ENCODE measurements at regions not wholly inside any gene's neighbourhood (a gene's known extent, or its start where the extent isn't known, plus 50 kb on each side); places are given as distances from the start of the nearest gene placed in this dataset.

DNA sequence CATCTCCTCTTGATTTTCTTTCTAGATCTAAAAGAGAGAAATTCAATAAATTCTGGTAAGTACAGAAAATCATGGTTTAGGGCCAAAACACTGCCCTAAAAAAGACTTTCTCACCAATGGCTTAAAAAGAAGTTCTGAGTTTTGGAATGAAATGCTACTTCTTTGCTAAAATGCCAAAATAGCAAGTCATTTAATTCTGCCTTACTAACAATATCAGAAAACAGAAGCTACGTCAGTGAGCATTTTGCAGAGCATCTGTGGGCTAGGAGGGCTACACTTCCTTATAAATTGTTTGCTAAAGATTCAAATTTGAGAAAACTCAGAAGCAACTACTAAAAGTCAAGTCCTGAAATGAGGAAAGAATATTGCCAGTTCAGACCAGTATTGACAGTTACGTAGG lies 560.8 kb upstream of the CELF2 start:
- TF ChIP-seq POLR2AphosphoS5 (IDR thresholded peaks at IDR 0.05; ENCODE audit: low read depth) (no peak), SPI1 (IDR thresholded peaks at IDR 0.05; ENCODE audit: borderline replicate concordance, low read depth) (no peak), GABPA (IDR thresholded peaks at IDR 0.05; ENCODE audit: low read depth) (no peak)
- TF ChIP-seq, protein P1, sequence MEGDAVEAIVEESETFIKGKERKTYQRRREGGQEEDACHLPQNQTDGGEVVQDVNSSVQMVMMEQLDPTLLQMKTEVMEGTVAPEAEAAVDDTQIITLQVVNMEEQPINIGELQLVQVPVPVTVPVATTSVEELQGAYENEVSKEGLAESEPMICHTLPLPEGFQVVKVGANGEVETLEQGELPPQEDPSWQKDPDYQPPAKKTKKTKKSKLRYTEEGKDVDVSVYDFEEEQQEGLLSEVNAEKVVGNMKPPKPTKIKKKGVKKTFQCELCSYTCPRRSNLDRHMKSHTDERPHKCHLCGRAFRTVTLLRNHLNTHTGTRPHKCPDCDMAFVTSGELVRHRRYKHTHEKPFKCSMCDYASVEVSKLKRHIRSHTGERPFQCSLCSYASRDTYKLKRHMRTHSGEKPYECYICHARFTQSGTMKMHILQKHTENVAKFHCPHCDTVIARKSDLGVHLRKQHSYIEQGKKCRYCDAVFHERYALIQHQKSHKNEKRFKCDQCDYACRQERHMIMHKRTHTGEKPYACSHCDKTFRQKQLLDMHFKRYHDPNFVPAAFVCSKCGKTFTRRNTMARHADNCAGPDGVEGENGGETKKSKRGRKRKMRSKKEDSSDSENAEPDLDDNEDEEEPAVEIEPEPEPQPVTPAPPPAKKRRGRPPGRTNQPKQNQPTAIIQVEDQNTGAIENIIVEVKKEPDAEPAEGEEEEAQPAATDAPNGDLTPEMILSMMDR (IDR thresholded peaks at IDR 0.05; ENCODE audit: insufficient read depth, low read length), result no peak
- TF ChIP-seq, protein P2, sequence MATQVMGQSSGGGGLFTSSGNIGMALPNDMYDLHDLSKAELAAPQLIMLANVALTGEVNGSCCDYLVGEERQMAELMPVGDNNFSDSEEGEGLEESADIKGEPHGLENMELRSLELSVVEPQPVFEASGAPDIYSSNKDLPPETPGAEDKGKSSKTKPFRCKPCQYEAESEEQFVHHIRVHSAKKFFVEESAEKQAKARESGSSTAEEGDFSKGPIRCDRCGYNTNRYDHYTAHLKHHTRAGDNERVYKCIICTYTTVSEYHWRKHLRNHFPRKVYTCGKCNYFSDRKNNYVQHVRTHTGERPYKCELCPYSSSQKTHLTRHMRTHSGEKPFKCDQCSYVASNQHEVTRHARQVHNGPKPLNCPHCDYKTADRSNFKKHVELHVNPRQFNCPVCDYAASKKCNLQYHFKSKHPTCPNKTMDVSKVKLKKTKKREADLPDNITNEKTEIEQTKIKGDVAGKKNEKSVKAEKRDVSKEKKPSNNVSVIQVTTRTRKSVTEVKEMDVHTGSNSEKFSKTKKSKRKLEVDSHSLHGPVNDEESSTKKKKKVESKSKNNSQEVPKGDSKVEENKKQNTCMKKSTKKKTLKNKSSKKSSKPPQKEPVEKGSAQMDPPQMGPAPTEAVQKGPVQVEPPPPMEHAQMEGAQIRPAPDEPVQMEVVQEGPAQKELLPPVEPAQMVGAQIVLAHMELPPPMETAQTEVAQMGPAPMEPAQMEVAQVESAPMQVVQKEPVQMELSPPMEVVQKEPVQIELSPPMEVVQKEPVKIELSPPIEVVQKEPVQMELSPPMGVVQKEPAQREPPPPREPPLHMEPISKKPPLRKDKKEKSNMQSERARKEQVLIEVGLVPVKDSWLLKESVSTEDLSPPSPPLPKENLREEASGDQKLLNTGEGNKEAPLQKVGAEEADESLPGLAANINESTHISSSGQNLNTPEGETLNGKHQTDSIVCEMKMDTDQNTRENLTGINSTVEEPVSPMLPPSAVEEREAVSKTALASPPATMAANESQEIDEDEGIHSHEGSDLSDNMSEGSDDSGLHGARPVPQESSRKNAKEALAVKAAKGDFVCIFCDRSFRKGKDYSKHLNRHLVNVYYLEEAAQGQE (IDR thresholded peaks at IDR 0.05; ENCODE audit: insufficient replicate concordance, low read depth), result no peak
- Histone ChIP-seq H3K27me3 (ENCODE audit: insufficient read depth, poor library complexity, severe bottlenecking) (no peaks in the 10 kb centered on the region), H3K4me3 (replicated peaks; ENCODE audit: insufficient read depth, low read length) (no peak overlapping the region), H3K27ac (replicated peaks) (no peak overlapping the region)
- DNase-seq (ENCODE audit: low read depth in 1 of 2, low spot score in 1 of 2), result no peak

DNA sequence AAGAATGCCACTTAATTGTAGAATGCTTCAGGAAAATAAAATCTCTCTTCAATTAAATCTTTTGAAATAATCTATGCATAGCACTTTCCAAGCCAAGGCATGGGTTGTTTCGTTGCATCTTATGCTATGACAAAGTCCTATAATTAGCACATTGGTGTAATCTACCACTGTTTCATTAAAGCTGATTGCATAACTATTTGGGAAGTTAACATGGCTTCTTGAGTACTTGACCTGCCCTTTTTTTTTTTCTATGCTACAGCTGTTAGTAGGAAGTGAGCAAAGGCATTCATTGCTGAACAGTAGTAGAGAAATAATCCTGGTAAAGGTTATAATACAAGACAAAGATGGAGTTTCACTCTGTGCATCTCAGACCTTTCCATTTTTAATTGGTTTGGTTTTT lies 557.2 kb upstream of the CELF2 start:
- H3K4me3 ChIP-seq (replicated peaks; ENCODE audit: insufficient read depth, low read length), result no peak overlapping the region
- H3K27me3 ChIP-seq (ENCODE audit: insufficient read depth, poor library complexity, severe bottlenecking), result no peaks in the 10 kb centered on the region
- H3K27ac ChIP-seq (replicated peaks), result no peak overlapping the region
- DNase-seq (ENCODE audit: low read depth in 1 of 2, low spot score in 1 of 2), result peak in 1 of 2 experiments; percentile 23
- TF ChIP-seq GABPA (IDR thresholded peaks at IDR 0.05; ENCODE audit: low read depth) (no peak), SPI1 (IDR thresholded peaks at IDR 0.05; ENCODE audit: borderline replicate concordance, low read depth) (no peak), POLR2AphosphoS5 (IDR thresholded peaks at IDR 0.05; ENCODE audit: low read depth) (no peak)
- TF ChIP-seq, protein P2 (IDR thresholded peaks at IDR 0.05; ENCODE audit: insufficient replicate concordance, low read depth), result no peak
- TF ChIP-seq, protein P1 (IDR thresholded peaks at IDR 0.05; ENCODE audit: insufficient read depth, low read length), result no peak

DNA sequence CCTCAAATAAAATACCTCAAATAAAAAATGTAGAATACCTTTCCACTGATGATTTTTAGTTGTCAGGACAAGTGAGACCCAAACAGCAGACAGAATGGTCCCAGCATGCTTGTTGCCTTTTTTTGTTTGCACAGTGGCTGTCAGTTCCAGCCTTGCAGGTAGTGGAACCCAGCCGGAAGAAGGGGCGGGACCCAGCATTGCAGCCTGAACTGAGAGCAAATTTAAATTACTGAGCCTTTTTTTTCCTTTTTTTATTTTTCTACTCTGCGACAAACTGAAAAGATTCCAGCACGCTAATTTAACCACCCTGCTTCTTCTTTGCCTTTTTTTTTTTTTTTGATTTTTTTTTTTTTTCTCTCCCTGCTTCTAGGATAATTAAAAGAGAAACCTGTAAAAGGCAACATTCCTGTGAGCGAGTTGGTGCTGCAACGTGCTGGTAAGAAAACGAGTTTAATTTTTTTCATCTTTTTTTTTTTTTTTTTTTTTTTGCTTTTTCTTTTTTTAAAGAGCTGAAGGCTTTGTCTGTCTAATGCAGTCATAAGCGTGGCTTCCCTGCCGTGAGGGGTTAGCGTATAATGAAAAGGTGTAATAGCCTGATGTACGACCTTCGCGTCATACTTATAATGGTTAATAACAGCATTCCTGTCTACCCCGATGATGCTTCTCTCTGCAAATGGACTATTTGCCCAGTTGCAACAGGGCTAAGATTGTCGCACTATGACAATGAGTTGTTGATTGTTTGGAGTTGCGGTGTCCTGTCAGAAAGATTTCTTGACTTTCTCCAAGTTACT lies 555.3 kb upstream of the CELF2 start:
- H3K4me3 ChIP-seq (replicated peaks; ENCODE audit: insufficient read depth, low read length), result no peak overlapping the region
- TF ChIP-seq GABPA (IDR thresholded peaks at IDR 0.05; ENCODE audit: low read depth) (no peak), SPI1 (IDR thresholded peaks at IDR 0.05; ENCODE audit: borderline replicate concordance, low read depth) (no peak), POLR2AphosphoS5 (IDR thresholded peaks at IDR 0.05; ENCODE audit: low read depth) (no peak)
- TF ChIP-seq, protein P1 (IDR thresholded peaks at IDR 0.05; ENCODE audit: insufficient read depth, low read length), result no peak
- TF ChIP-seq, protein P2 (IDR thresholded peaks at IDR 0.05; ENCODE audit: insufficient replicate concordance, low read depth), result no peak
- no peak overlapping the region for H3K27ac ChIP-seq (replicated peaks)
- no peaks in the 10 kb centered on the region for H3K27me3 ChIP-seq (ENCODE audit: insufficient read depth, poor library complexity, severe bottlenecking)
- DNase-seq (ENCODE audit: low read depth in 1 of 2, low spot score in 1 of 2), result no peak

Data from HL-60 (cell line).